DMS 273 (cell line): ENCODE measurements at regions not wholly inside any gene's neighbourhood (a gene's known extent, or its start where the extent isn't known, plus 50 kb on each side); places are given as distances from the start of the nearest gene placed in this dataset.

Source experiments
- DNase-seq: peaks from one replicate; lab custom pipeline; 2025; ENCODE audit not compliant: unreplicated experiment; lab: John Stamatoyannopoulos, UW

- DNase-seq, result peak; percentile 17
Observed at GRCh38 chr18:46343931-46344372, 239.8 kb downstream of the HAUS1 start.

GRCh38 chr18:46344416-46345180 is 240.4 kb downstream of the HAUS1 start:
- no peak for DNase-seq

- DNase-seq, result no peak
Observed at GRCh38 chr18:46345181-46345465, 240.9 kb downstream of the HAUS1 start.

- DNase-seq, result no peak
Observed at GRCh38 chr18:46346213-46346612, 242.0 kb downstream of the HAUS1 start.

GRCh38 chr18:46346896-46347630 is 242.9 kb downstream of the HAUS1 start:
- no peak for DNase-seq

GRCh38 chr18:46350598-46351159 is 246.5 kb downstream of the HAUS1 start:
- no peak for DNase-seq

- no peak for DNase-seq
Observed at GRCh38 chr18:46352520-46353250, 248.5 kb downstream of the HAUS1 start.

- no peak for DNase-seq
Observed at GRCh38 chr18:46353460-46353859, 249.3 kb downstream of the HAUS1 start.

- DNase-seq, result no peak
Observed at GRCh38 chr18:46356278-46357033, 252.3 kb downstream of the HAUS1 start.

- no peak for DNase-seq
Observed at GRCh38 chr18:46360102-46360699, 256.0 kb downstream of the HAUS1 start.

- DNase-seq, result no peak
Observed at GRCh38 chr18:46360866-46361265, 256.7 kb downstream of the HAUS1 start.

- no peak for DNase-seq
Observed at GRCh38 chr18:46362533-46362932, 258.3 kb downstream of the HAUS1 start.

- no peak for DNase-seq
Observed at GRCh38 chr18:46364048-46364447, 259.9 kb downstream of the HAUS1 start.

- no peak for DNase-seq
Observed at GRCh38 chr18:46366201-46366600, 262.0 kb downstream of the HAUS1 start.

- no peak for DNase-seq
Observed at GRCh38 chr18:46366751-46367376, 262.7 kb downstream of the HAUS1 start.

- DNase-seq, result no peak
Observed at GRCh38 chr18:46369323-46369722, 265.1 kb downstream of the HAUS1 start.

- DNase-seq, result no peak
Observed at GRCh38 chr18:46370898-46371297, 266.7 kb downstream of the HAUS1 start.

GRCh38 chr18:46372670-46373069 is 268.5 kb downstream of the HAUS1 start:
- no peak for DNase-seq

- DNase-seq, result no peak
Observed at GRCh38 chr18:46373131-46373530, 268.9 kb downstream of the HAUS1 start.

- peak; percentile 29 for DNase-seq
Observed at GRCh38 chr18:46373791-46374190, 269.6 kb downstream of the HAUS1 start.
